GM12892 (cell line): ENCODE measurements at regions not wholly inside any gene's neighbourhood (a gene's known extent, or its start where the extent isn't known, plus 50 kb on each side); places are given as distances from the start of the nearest gene placed in this dataset.

Source experiments
- POLR2A ChIP-seq: IDR thresholded peaks from 2 replicates; pipeline ENCODE4 v1.6.1; 2011; ENCODE audit warnings: low read depth, low read length, control low read depth
- TAF1 ChIP-seq: IDR thresholded peaks from 2 replicates; pipeline ENCODE4 v1.6.1; 2011; ENCODE audit warnings: low read depth, mild to moderate bottlenecking, control low read depth, low read length, borderline replicate concordance

- no peak for TF ChIP-seq POLR2A
- TF ChIP-seq TAF1, result no peak
These were observed 410.0 kb downstream of the CDH19 start for GRCh38 chr18:66193938-66194337.
